Glutamatergic neuron (in vitro differentiated cells): ENCODE measurements at regions not wholly inside any gene's neighbourhood (a gene's known extent, or its start where the extent isn't known, plus 50 kb on each side); places are given as distances from the start of the nearest gene placed in this dataset.
"Not testable (repeated sequence)": the region's sequence is repeated elsewhere in the genome, so short reads cannot be mapped to it uniquely, and the experiment has no call there.

Experiments
- DNase-seq: peaks from one replicate; pipeline ENCODE4 v3.0.0; 2022
- H3K27ac Mint-ChIP-seq: one replicate; pipeline ENCODE4 v1.8.0; 2020; ENCODE audit warnings: mild to moderate bottlenecking, mixed read lengths, inconsistent platforms; ENCODE audit not compliant: unreplicated experiment
- H3K27me3 Mint-ChIP-seq: one replicate; pipeline ENCODE4 v1.8.0; 2020; ENCODE audit warnings: mild to moderate bottlenecking, moderate library complexity, mixed read lengths, inconsistent platforms; ENCODE audit not compliant: unreplicated experiment
- H3K36me3 Mint-ChIP-seq: one replicate; pipeline ENCODE4 v1.8.0; 2020; ENCODE audit warnings: mild to moderate bottlenecking, mixed read lengths, inconsistent platforms; ENCODE audit not compliant: unreplicated experiment
- H3K4me1 Mint-ChIP-seq: one replicate; pipeline ENCODE4 v1.8.0; 2020; ENCODE audit warnings: mild to moderate bottlenecking, low read depth, mixed read lengths, inconsistent platforms; ENCODE audit not compliant: unreplicated experiment
- H3K4me3 Mint-ChIP-seq: one replicate; pipeline ENCODE4 v1.8.0; 2020; ENCODE audit warnings: mild to moderate bottlenecking, mixed read lengths, inconsistent platforms; ENCODE audit not compliant: unreplicated experiment
- H3K9me3 Mint-ChIP-seq: one replicate; pipeline ENCODE4 v1.8.0; 2020; ENCODE audit warnings: mild to moderate bottlenecking, moderate library complexity, mixed read lengths, inconsistent platforms; ENCODE audit not compliant: unreplicated experiment
- CTCF ChIP-seq: fragments of 200-600 bp; sonication (generic); IDR thresholded peaks from one replicate; pipeline ENCODE4 v1.5.0; 2021; ENCODE audit not compliant: partially characterized antibody, unreplicated experiment

- Mint-ChIP-seq H3K27me3 (no peaks in the 10 kb centered on the region), H3K9me3 (no peaks in the 10 kb centered on the region), H3K4me3 (no peak overlapping the region), H3K4me1 (peaks cover 1% of the 10 kb centered on the region), H3K36me3 (no peaks in the 10 kb centered on the region), H3K27ac (no peak overlapping the region)
- no peak for DNase-seq
- no peak for TF ChIP-seq CTCF
These were observed 143.0 kb upstream of the ARHGAP20 start for GRCh38 chr11:110855191-110855590.

GRCh38 chr11:110852921-110853490, 140.8 kb upstream of the ARHGAP20 start:
- H3K27ac Mint-ChIP-seq = no peak overlapping the region
- no peak overlapping the region for H3K4me3 Mint-ChIP-seq
- no peak for TF ChIP-seq CTCF
- H3K9me3 Mint-ChIP-seq = peaks cover 3% of the 10 kb centered on the region
- no peak for DNase-seq
- no peaks in the 10 kb centered on the region for H3K36me3 Mint-ChIP-seq
- H3K27me3 Mint-ChIP-seq = no peaks in the 10 kb centered on the region
- no peaks in the 10 kb centered on the region for H3K4me1 Mint-ChIP-seq

GRCh38 chr11:110850846-110851245, 138.6 kb upstream of the ARHGAP20 start:
- TF ChIP-seq CTCF = no peak
- H3K36me3 Mint-ChIP-seq = no peaks in the 10 kb centered on the region
- no peaks in the 10 kb centered on the region for H3K27me3 Mint-ChIP-seq
- no peak for DNase-seq
- H3K4me3 Mint-ChIP-seq = no peak overlapping the region
- H3K27ac Mint-ChIP-seq = no peak overlapping the region
- H3K9me3 Mint-ChIP-seq = peaks cover 3% of the 10 kb centered on the region
- no peaks in the 10 kb centered on the region for H3K4me1 Mint-ChIP-seq

- not testable (repeated sequence) for H3K4me3 Mint-ChIP-seq, H3K27ac Mint-ChIP-seq, H3K4me1 Mint-ChIP-seq, H3K27me3 Mint-ChIP-seq, DNase-seq, H3K9me3 Mint-ChIP-seq, H3K36me3 Mint-ChIP-seq
These were observed 130.8 kb upstream of the ARHGAP20 start for GRCh38 chr11:110843053-110843452.

GRCh38 chr11:110838808-110839207, 126.6 kb upstream of the ARHGAP20 start:
- H3K27ac Mint-ChIP-seq = no peak overlapping the region
- H3K27me3 Mint-ChIP-seq = no peaks in the 10 kb centered on the region
- H3K36me3 Mint-ChIP-seq = no peaks in the 10 kb centered on the region
- H3K4me3 Mint-ChIP-seq = no peak overlapping the region
- DNase-seq = no peak
- TF ChIP-seq CTCF = no peak
- H3K9me3 Mint-ChIP-seq = no peaks in the 10 kb centered on the region
- H3K4me1 Mint-ChIP-seq = no peaks in the 10 kb centered on the region
